GM12878 (cell line): ENCODE measurements at regions not wholly inside any gene's neighbourhood (a gene's known extent, or its start where the extent isn't known, plus 50 kb on each side); places are given as distances from the start of the nearest gene placed in this dataset.

Source experiments
- ATAC-seq: fragments of 200-7000 bp; cut with Tn5 transposase; 3 replicates; pipeline ENCODE4 v1.9.1; 2020; ENCODE audit warnings: mild to moderate bottlenecking, moderate library complexity
- BruUV-seq: library from RNA; stranded (reverse); fragments of 400-500 nt; replicated peaks from 2 replicates; lab custom pipeline; 2021; lab: Mats Ljungman, UMichigan
- CTCF ChIA-PET: fragments of 300-600 bp; sonication (Branson Sonifier 250); formaldehyde crosslinking; extraction: SDS; loops from one replicate; lab custom pipeline; 2021; ENCODE audit warnings: inconsistent platforms; lab: Yijun Ruan, JAX
- POLR2A ChIA-PET: fragments of 350-600 bp; formaldehyde crosslinking; extraction: SDS; loops from one replicate; lab custom pipeline; 2021; ENCODE audit warnings: inconsistent platforms; lab: Charles Lee
- RAD21 ChIA-PET: fragments of 300-600 bp; sonication (Branson Sonifier 250); formaldehyde crosslinking; loops from one replicate; lab custom pipeline; 2023; ENCODE audit warnings: antibody characterized with exemption; ENCODE audit not compliant: unreplicated experiment; lab: Charles Lee
- SMC1A ChIA-PET: fragments of 300-600 bp; sonication (Branson Sonifier 250); formaldehyde crosslinking; loops from one replicate; lab custom pipeline; 2023; ENCODE audit not compliant: unreplicated experiment, uncharacterized antibody; lab: Charles Lee
- DNase-seq: peaks from one replicate; pipeline ENCODE4 v3.0.0-alpha.2; 2011; ENCODE audit warnings: low read depth, low spot score
- FAIRE-seq: peaks from 3 replicates; lab custom pipeline; 2011; peaks lifted over from hg19 to GRCh38; lab: Jason Lieb, UNC
- H2AFZ ChIP-seq: 2 replicates; pipeline ENCODE4 v1.6.0; 2011; ENCODE audit warnings: low read depth, low read length, control low read depth; ENCODE audit not compliant: control insufficient read depth
- H3K27ac ChIP-seq: 2 replicates; pipeline ENCODE4 v1.5.1; 2011; ENCODE audit warnings: control low read depth; ENCODE audit not compliant: control insufficient read depth, insufficient read depth
- H3K27me3 ChIP-seq, 2 experiments: replicated peaks in 1 of 2; 2 replicates each; pipeline versions ENCODE4 v1.6.0 to v1.6.1; 2011; ENCODE audit warnings: low read length in 1 of 2; ENCODE audit not compliant: control insufficient read depth in 2 of 2, insufficient read depth in 2 of 2
- H3K36me3 ChIP-seq, 2 experiments: 2 replicates each; pipeline ENCODE4 v1.5.1; 2011; ENCODE audit warnings: low read length in 1 of 2; ENCODE audit not compliant: control insufficient read depth in 2 of 2, insufficient read depth in 2 of 2
- H3K4me1 ChIP-seq: 2 replicates; pipeline ENCODE4 v1.6.1; 2011; ENCODE audit warnings: mild to moderate bottlenecking, low read length, moderate library complexity, mixed read lengths; ENCODE audit not compliant: control insufficient read depth, insufficient read depth
- H3K4me2 ChIP-seq: 2 replicates; pipeline ENCODE4 v1.6.0; 2011; ENCODE audit warnings: control low read depth; ENCODE audit not compliant: control insufficient read depth, insufficient read depth
- H3K4me3 ChIP-seq: fragments of 200-600 bp; sonication (generic); 2 replicates; pipeline ENCODE4 v1.5.1; 2016
- H3K79me2 ChIP-seq: 2 replicates; pipeline ENCODE4 v1.6.0; 2011; ENCODE audit warnings: low read length; ENCODE audit not compliant: control insufficient read depth, insufficient read depth
- H3K9ac ChIP-seq: 2 replicates; pipeline ENCODE4 v1.8.0; 2011; ENCODE audit warnings: low read length, control low read depth, mixed read lengths; ENCODE audit not compliant: control insufficient read depth, insufficient read depth
- H3K9me3 ChIP-seq: replicated peaks from 3 replicates; pipeline ENCODE4 v1.5.1; 2011; ENCODE audit warnings: mild to moderate bottlenecking, low read length; ENCODE audit not compliant: control insufficient read depth, insufficient read depth
- H4K20me1 ChIP-seq: 2 replicates; pipeline ENCODE4 v1.6.0; 2011; ENCODE audit not compliant: control insufficient read depth, insufficient read depth
- ATF3 ChIP-seq: IDR thresholded peaks from 2 replicates; pipeline ENCODE4 v1.6.1; 2011; ENCODE audit warnings: low read depth, mild to moderate bottlenecking, low read length, moderate library complexity, borderline replicate concordance; ENCODE audit errors: extremely low read depth
- ATF7 ChIP-seq: fragments of 450-650 bp; IDR thresholded peaks from 2 replicates; pipeline ENCODE4 v1.6.1; 2016; ENCODE audit warnings: low read depth, mild to moderate bottlenecking
- CEBPB ChIP-seq, 2 experiments: fragments of 150-350 bp in 1 of 2; IDR thresholded peaks; 2 replicates each; pipeline ENCODE4 v1.6.1; 2012 to 2014; ENCODE audit warnings: low read depth in 2 of 2, low read length in 2 of 2, borderline replicate concordance in 1 of 2, inconsistent platforms in 1 of 2
- CHD4 ChIP-seq: fragments of 200-600 bp; sonication (generic); IDR thresholded peaks from 2 replicates; pipeline ENCODE4 v1.6.1; 2016; ENCODE audit warnings: mild to moderate bottlenecking
- E2F4 ChIP-seq: IDR thresholded peaks from 2 replicates; pipeline ENCODE4 v1.6.1; 2012; ENCODE audit warnings: low read depth, low read length, improper control_type of control experiment
- GATAD2B ChIP-seq: fragments of 450-650 bp; conservative IDR thresholded peaks from 2 replicates; pipeline ENCODE4 v1.6.1; 2017; ENCODE audit warnings: low read depth, mild to moderate bottlenecking, moderate library complexity
- HDGF ChIP-seq: fragments of 450-650 bp; IDR thresholded peaks from 2 replicates; pipeline ENCODE4 v1.6.1; 2016; ENCODE audit warnings: antibody characterized with exemption
- JUNB ChIP-seq: IDR thresholded peaks from 2 replicates; pipeline ENCODE4 v1.6.1; 2016; ENCODE audit warnings: antibody characterized with exemption, mild to moderate bottlenecking
- MYB ChIP-seq: fragments of 150-350 bp; IDR thresholded peaks from 2 replicates; pipeline ENCODE4 v1.6.1; 2014; ENCODE audit warnings: mild to moderate bottlenecking, low read depth, low read length, borderline replicate concordance
- NR2F1 ChIP-seq: fragments of 450-650 bp; conservative IDR thresholded peaks from 2 replicates; pipeline ENCODE4 v1.6.1; 2017; ENCODE audit warnings: mild to moderate bottlenecking
- NRF1 ChIP-seq: conservative IDR thresholded peaks from 2 replicates; pipeline ENCODE4 v1.6.1; 2011; ENCODE audit warnings: mild to moderate bottlenecking, low read depth, low read length, improper control_type of control experiment
- POLR2A ChIP-seq: IDR thresholded peaks from 2 replicates; pipeline ENCODE4 v1.6.1; 2011; ENCODE audit warnings: low read depth, mild to moderate bottlenecking, low read length
- POLR2AphosphoS5 ChIP-seq: IDR thresholded peaks from 2 replicates; pipeline ENCODE4 v1.6.1; 2011; ENCODE audit warnings: mild to moderate bottlenecking, low read length, inconsistent platforms
- SRF ChIP-seq, 2 experiments: IDR thresholded peaks; 2 replicates each; pipeline ENCODE4 v1.6.1; 2011; ENCODE audit warnings: low read depth in 2 of 2, low read length in 2 of 2, mild to moderate bottlenecking in 1 of 2, moderate library complexity in 1 of 2
- STAT3 ChIP-seq: IDR thresholded peaks from 2 replicates; pipeline ENCODE4 v1.6.1; 2011; ENCODE audit warnings: low read depth, low read length, improper control_type of control experiment
- TARDBP ChIP-seq: IDR thresholded peaks from 2 replicates; pipeline ENCODE4 v1.6.1; 2016; ENCODE audit warnings: borderline replicate concordance
- TCF12 ChIP-seq: IDR thresholded peaks from 2 replicates; pipeline ENCODE4 v1.6.1; 2011; ENCODE audit warnings: low read depth, mild to moderate bottlenecking, low read length
- ZBTB11 ChIP-seq: fragments of 450-650 bp; formaldehyde crosslinking; IDR thresholded peaks from 2 replicates; pipeline ENCODE4 v1.5.0; 2022; ENCODE audit warnings: mild to moderate bottlenecking, missing genetic modification characterization
- ZBTB4 ChIP-seq: fragments of 450-650 bp; formaldehyde crosslinking; IDR thresholded peaks from 2 replicates; pipeline ENCODE4 v1.4.0; 2022; ENCODE audit warnings: mild to moderate bottlenecking, moderate library complexity
- WGBS: methylation state at CpG from one replicate; pipeline ENCODE4 v1.1.6; 2016; ENCODE audit warnings: low lambda C conversion rate; ENCODE audit not compliant: insufficient replicate concordance, insufficient coverage; ENCODE audit errors: missing lambda C conversion rate; 5-methylcytosine and 5-hydroxymethylcytosine counted together
- in situ Hi-C: fragments of 300-500 bp; cut with MboI; formaldehyde crosslinking; loops from 9 replicates; pipeline ENCODE4 v1.14.3; 2018; ENCODE audit warnings: mixed read lengths
- intact Hi-C: fragments of 100-400 bp; cut with micrococcal nuclease; formaldehyde crosslinking; loops from one replicate; pipeline ENCODE4 v1.14.2; 2022; ENCODE audit not compliant: unreplicated experiment

- DNase-seq (no peak), ATAC-seq (no peak), FAIRE-seq (no peak)
- intact Hi-C loops, result no loop called here
- TF ChIP-seq POLR2A, result no peak
- no peak for TF ChIP-seq GATAD2B
- TF ChIP-seq STAT3, result no peak
- no peak for TF ChIP-seq JUNB
- no peak for TF ChIP-seq E2F4
- no peak for TF ChIP-seq NRF1
- TF ChIP-seq SRF (IDR thresholded peaks at IDR 0.05; ENCODE audit: low read depth in 2 of 2, low read length in 2 of 2), result no peak
- no peak for TF ChIP-seq POLR2AphosphoS5
- TF ChIP-seq CHD4, result no peak
- no peak for TF ChIP-seq NR2F1
- no peak for TF ChIP-seq TCF12
- TF ChIP-seq ATF3, result no peak
- TF ChIP-seq MYB, result no peak
- TF ChIP-seq ZBTB11 (CRISPR knock-in tag), result no peak
- no peak for TF ChIP-seq CEBPB (IDR thresholded peaks at IDR 0.05; ENCODE audit: borderline replicate concordance in 1 of 2, low read depth in 2 of 2, low read length in 2 of 2)
- no peak for TF ChIP-seq HDGF
- no peak for TF ChIP-seq TARDBP
- no peak for TF ChIP-seq ZBTB4 (CRISPR knock-in tag)
- no peak for TF ChIP-seq ATF7
- no peak overlapping the region for H3K4me2 ChIP-seq
- CTCF ChIA-PET, result interaction anchor here (0.7 to 9.2 kb wide), 7 partner anchors 8 to 408 kb away, joined by 3 to 73 read pairs (median 3); no protein-coding TSS in a partner anchor
- RAD21 ChIA-PET, result no interaction called here
- peaks cover 0 to 4% of the 10 kb centered on the region in 2 experiments; a peak in 1 of 4 replicates for H3K27me3 ChIP-seq
- POLR2A ChIA-PET, result no interaction called here
- H3K27ac ChIP-seq, result no peak overlapping the region
- no peaks in the 10 kb centered on the region; the same call in 1 of the 2 replicates for H3K4me1 ChIP-seq
- no peak overlapping the region for H3K4me3 ChIP-seq
- in situ Hi-C loops, result no loop called here
- SMC1A ChIA-PET, result interaction anchor here (1.0 kb wide), 1 partner anchor 408 kb away, joined by 3 read pairs; no protein-coding TSS in a partner anchor
- no peak overlapping the region for H3K9ac ChIP-seq
- 50% methylated on average over 4 of the region's 4 CpGs for WGBS
- H4K20me1 ChIP-seq, result 0 out of 2 replicates have a peak, but pooled peaks cover under 1% of the 10 kb centered on the region
- no TSS peak for BruUV-seq
- H3K36me3 ChIP-seq, result no peaks in the 10 kb centered on the region
- no peaks in the 10 kb centered on the region for H3K9me3 ChIP-seq
- no peak overlapping the region for H2AFZ ChIP-seq
- H3K79me2 ChIP-seq, result no peaks in the 10 kb centered on the region
These were observed 86.3 kb downstream of the RTL9 start for GRCh38 chrX:110444996-110445395.
